ENCODE measurements at regions not wholly inside any gene's neighbourhood (a gene's known extent, or its start where the extent isn't known, plus 50 kb on each side); places are given as distances from the start of the nearest gene placed in this dataset.

DNA sequence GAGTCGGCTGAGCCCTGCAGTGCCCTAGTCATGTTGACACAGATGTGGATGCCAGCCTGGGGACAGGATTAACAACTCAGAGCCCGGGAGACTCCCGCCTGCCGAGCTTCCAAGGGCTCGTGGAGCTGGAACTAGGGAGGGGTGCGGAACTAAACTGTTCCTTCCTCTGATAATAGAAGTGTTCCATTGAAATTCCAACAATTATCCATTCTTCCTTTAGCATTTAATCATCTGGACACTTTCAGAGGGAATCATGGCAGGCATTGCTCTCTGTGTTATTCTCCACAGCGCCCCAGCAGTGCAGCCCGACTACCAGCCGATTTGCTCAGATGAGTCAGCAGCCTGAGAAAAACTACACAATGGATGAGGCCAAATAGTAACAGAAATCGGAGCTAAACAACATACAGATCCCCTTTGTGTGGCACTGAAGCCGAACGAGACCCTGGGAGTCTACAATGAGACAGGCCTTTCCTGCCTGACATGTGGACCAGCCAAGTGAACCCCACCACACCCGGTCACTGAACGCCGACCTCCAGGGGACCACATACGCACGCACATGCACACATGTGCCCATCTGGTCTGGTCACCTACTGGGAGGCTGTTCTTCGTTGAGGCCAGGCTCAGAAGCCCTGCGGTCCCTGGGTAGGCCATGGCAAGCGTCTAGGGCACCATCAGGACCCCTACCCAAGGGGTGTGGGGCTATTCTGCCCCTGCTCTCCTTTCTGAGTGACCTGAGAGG, 238.4 kb upstream of the AFDN start:
- no peaks in the 10 kb centered on the region for H3K36me3 Mint-ChIP-seq (ENCODE audit: low read depth)
- no peak overlapping the region for H3K4me3 Mint-ChIP-seq
- no peak for ATAC-seq (ENCODE audit: low read depth)

DNA sequence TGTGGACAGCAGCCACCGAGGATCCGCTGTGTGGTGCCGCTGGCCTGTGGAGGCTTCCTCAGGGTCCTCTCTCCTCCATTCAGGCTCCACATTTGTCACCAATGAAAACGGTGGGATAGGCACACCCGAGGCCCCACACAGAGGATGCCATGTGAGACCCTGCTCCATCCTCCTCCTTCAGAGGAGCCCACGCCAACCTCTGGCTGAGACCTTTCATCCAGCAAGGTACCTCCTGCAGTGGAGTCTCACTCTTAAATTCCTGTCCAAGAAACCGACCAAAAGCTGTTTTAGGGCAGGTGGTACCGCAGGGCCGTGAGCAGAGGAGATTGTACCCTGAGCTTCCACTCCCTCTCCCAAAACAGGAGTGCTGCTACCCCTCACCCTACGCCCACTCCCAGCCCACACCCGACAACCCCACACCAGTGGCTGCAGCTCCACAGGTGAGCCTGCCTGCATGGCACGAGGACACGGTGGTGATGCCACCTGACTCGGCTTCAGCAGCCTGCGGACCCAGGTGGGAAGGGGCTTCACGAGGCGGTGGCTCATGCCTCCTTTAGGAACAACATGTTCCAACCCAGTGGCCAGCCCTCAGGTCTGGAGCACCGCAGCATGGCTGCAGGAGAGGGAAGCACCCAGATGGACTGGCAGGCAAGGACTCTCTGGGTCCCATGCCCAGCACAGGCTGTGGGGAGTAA, 237.6 kb upstream of the AFDN start:
- H3K9me3 Mint-ChIP-seq = peaks cover 8% of the 10 kb centered on the region
- no peak overlapping the region for H3K4me3 Mint-ChIP-seq
- no peaks in the 10 kb centered on the region for H3K36me3 Mint-ChIP-seq (ENCODE audit: low read depth)
- intact Hi-C loops (cut with micrococcal nuclease) = no loop called here
- POLR2A ChIA-PET = no interaction called here
- H3K27ac Mint-ChIP-seq = no peak overlapping the region
- TF ChIP-seq, protein P1, sequence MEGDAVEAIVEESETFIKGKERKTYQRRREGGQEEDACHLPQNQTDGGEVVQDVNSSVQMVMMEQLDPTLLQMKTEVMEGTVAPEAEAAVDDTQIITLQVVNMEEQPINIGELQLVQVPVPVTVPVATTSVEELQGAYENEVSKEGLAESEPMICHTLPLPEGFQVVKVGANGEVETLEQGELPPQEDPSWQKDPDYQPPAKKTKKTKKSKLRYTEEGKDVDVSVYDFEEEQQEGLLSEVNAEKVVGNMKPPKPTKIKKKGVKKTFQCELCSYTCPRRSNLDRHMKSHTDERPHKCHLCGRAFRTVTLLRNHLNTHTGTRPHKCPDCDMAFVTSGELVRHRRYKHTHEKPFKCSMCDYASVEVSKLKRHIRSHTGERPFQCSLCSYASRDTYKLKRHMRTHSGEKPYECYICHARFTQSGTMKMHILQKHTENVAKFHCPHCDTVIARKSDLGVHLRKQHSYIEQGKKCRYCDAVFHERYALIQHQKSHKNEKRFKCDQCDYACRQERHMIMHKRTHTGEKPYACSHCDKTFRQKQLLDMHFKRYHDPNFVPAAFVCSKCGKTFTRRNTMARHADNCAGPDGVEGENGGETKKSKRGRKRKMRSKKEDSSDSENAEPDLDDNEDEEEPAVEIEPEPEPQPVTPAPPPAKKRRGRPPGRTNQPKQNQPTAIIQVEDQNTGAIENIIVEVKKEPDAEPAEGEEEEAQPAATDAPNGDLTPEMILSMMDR (IDR thresholded peaks at IDR 0.05) = no peak
- H3K4me1 Mint-ChIP-seq = no peaks in the 10 kb centered on the region
- peaks cover 2% of the 10 kb centered on the region for H3K27me3 Mint-ChIP-seq
- no peak for DNase-seq
- CTCF ChIA-PET = no interaction called here
- no peak for ATAC-seq (ENCODE audit: low read depth)

More for the DNA sequence above, 238.4 kb upstream of the AFDN start:
- TF ChIP-seq, protein P1 (IDR thresholded peaks at IDR 0.05) = no peak
- intact Hi-C loops (cut with micrococcal nuclease) = no loop called here
- no peak for DNase-seq
- ChIA-PET POLR2A (no interaction called here), CTCF (no interaction called here)
- Mint-ChIP-seq H3K27me3 (peaks cover 2% of the 10 kb centered on the region), H3K9me3 (peaks cover 11% of the 10 kb centered on the region), H3K4me1 (no peaks in the 10 kb centered on the region), H3K27ac (no peak overlapping the region)

DNA sequence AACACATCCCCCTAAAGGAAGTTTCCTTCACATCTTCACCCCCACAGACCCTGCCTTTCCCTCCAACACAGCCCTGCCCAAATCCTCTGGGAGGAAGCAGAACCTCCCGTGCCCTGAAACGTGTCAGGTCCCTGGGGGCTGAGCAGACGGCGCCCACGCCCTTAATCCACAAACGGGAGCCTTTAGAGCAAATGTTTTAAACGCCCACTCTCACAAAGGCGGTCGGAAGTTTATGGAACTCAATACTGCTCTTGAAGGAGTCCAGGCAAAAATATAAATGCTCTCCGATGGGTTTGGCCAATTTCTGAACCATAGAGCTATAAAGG, 237.1 kb upstream of the AFDN start:
- POLR2A ChIA-PET = no interaction called here
- CTCF ChIA-PET = no interaction called here
- Mint-ChIP-seq H3K36me3 (ENCODE audit: low read depth) (no peaks in the 10 kb centered on the region), H3K9me3 (peaks cover 5% of the 10 kb centered on the region), H3K4me3 (no peak overlapping the region), H3K27me3 (peaks cover under 1% of the 10 kb centered on the region), H3K27ac (no peak overlapping the region), H3K4me1 (no peaks in the 10 kb centered on the region)
- no peak for ATAC-seq (ENCODE audit: low read depth)
- DNase-seq = no peak
- TF ChIP-seq, protein P1 (IDR thresholded peaks at IDR 0.05) = no peak
- intact Hi-C loops (cut with micrococcal nuclease) = no loop called here

DNA sequence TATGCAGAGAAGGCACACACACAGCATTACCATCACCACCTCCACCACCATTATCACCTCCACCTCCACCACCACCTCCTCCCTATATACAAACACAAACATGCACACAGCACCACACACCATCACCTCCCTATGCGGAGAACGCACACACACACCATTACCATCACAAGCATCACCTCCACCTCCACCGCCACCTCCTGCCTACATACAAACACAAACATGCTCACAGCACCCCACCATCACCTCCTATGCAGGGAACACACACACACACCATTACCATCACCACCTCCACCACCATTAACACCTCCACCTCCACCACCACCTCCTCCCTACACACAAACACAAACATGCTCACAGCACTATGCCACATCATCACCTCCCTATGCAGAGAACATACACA, 236.5 kb upstream of the AFDN start:
- TF ChIP-seq, protein P1 (IDR thresholded peaks at IDR 0.05) = no peak
- H3K27ac Mint-ChIP-seq = no peak overlapping the region
- DNase-seq = no peak
- intact Hi-C loops (cut with micrococcal nuclease) = no loop called here
- H3K4me1 Mint-ChIP-seq = no peaks in the 10 kb centered on the region
- no peaks in the 10 kb centered on the region for H3K27me3 Mint-ChIP-seq
- ChIA-PET POLR2A (no interaction called here), CTCF (no interaction called here)
- H3K4me3 Mint-ChIP-seq = no peak overlapping the region
- H3K36me3 Mint-ChIP-seq (ENCODE audit: low read depth) = no peaks in the 10 kb centered on the region
- H3K9me3 Mint-ChIP-seq = peaks cover 4% of the 10 kb centered on the region
- no peak for ATAC-seq (ENCODE audit: low read depth)

All from activated B cell treated with CpG ODN at 0.5 μM for 24 hours (primary cell).